Activated naive CD4-positive, alpha-beta T cell treated with anti-CD3 and anti-CD28 coated beads, Interleukin-2, amount 10 ng/mL, durations not matched to agents 7 days and 5 days (primary cell): ENCODE measurements at regions not wholly inside any gene's neighbourhood (a gene's known extent, or its start where the extent isn't known, plus 50 kb on each side); places are given as distances from the start of the nearest gene placed in this dataset.

ENCODE experiments used
- CTCF ChIA-PET: fragments of 350-600 bp; sonication (Branson Sonifier 250); formaldehyde crosslinking; loops from one replicate; lab custom pipeline; 2021; ENCODE audit warnings: antibody characterized with exemption; lab: Charles Lee
- DNase-seq: peaks from one replicate; pipeline ENCODE4 v3.0.0-alpha.2; 2020
- H3K27ac Mint-ChIP-seq: one replicate; pipeline ENCODE4 v1.8.0; 2021; ENCODE audit warnings: mild to moderate bottlenecking, moderate library complexity, mixed read lengths
- H3K27me3 Mint-ChIP-seq: one replicate; pipeline ENCODE4 v1.8.0; 2021; ENCODE audit warnings: mild to moderate bottlenecking, mixed read lengths
- H3K36me3 Mint-ChIP-seq: one replicate; pipeline ENCODE4 v1.8.0; 2021; ENCODE audit warnings: mixed read lengths
- H3K4me1 Mint-ChIP-seq: one replicate; pipeline ENCODE4 v1.8.0; 2021; ENCODE audit warnings: mixed read lengths
- H3K4me3 Mint-ChIP-seq: one replicate; pipeline ENCODE4 v1.8.0; 2021; ENCODE audit warnings: mild to moderate bottlenecking, moderate library complexity, mixed read lengths
- H3K9me3 Mint-ChIP-seq: one replicate; pipeline ENCODE4 v1.8.0; 2021; ENCODE audit warnings: mixed read lengths

DNA sequence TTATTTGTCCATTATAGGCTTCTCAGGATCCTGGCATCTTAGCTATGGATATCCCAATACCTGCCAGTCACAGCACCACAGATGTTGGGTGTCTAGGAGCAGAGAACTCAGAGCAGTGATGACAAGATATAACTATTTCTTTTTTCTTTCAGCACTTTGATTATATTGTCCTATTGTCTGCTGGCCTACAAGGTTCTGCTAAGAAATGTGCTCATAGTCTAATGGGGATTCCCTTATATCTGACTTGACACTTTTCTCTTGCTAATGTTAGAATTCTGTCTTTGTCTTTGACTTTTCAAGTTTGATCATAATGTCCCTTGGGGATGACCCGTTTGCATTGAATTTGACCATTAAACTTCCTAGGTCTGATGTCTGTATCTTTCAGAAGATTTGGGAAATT lies 270.4 kb downstream of the OGFRL1 start:
- CTCF ChIA-PET, result no interaction called here
- H3K9me3 Mint-ChIP-seq, result peaks cover 23% of the 10 kb centered on the region

GRCh38 chr6:71567562-71567961 lies 279.0 kb downstream of the OGFRL1 start:
- no peak overlapping the region for H3K27ac Mint-ChIP-seq
- DNase-seq, result no peak
- CTCF ChIA-PET, result no interaction called here
- H3K9me3 Mint-ChIP-seq, result peaks cover 2% of the 10 kb centered on the region
- H3K27me3 Mint-ChIP-seq, result no peaks in the 10 kb centered on the region
- H3K4me1 Mint-ChIP-seq, result no peaks in the 10 kb centered on the region
- no peak overlapping the region for H3K4me3 Mint-ChIP-seq
- H3K36me3 Mint-ChIP-seq, result no peaks in the 10 kb centered on the region

More for the DNA sequence above, 270.4 kb downstream of the OGFRL1 start:
- Mint-ChIP-seq H3K4me3 (no peak overlapping the region), H3K36me3 (no peaks in the 10 kb centered on the region), H3K27me3 (no peaks in the 10 kb centered on the region), H3K4me1 (no peaks in the 10 kb centered on the region), H3K27ac (no peak overlapping the region)
- DNase-seq, result no peak

DNA sequence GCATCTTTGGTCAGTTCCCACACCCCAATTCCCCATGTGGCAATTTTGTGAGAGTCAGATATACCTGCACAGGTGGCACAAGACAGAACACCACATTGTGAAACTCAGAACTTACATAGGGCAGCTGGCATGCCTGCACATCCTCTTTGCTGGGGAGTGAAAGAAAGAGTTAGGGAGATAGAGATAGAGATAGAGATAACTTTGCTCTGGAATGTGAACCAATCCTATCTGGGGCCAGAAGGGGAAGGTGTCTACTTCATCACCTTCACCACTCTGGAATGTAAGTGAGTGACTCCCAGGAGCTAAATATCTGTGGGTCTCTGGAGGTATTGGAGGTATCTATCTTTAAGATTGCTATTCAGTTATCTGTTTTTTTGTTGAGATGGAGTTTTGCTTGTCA lies 289.2 kb downstream of the OGFRL1 start:
- Mint-ChIP-seq H3K4me1 (no peaks in the 10 kb centered on the region), H3K4me3 (no peak overlapping the region), H3K9me3 (no peaks in the 10 kb centered on the region), H3K36me3 (no peaks in the 10 kb centered on the region), H3K27me3 (no peaks in the 10 kb centered on the region), H3K27ac (no peak overlapping the region)
- no peak for DNase-seq
- CTCF ChIA-PET, result no interaction called here

DNA sequence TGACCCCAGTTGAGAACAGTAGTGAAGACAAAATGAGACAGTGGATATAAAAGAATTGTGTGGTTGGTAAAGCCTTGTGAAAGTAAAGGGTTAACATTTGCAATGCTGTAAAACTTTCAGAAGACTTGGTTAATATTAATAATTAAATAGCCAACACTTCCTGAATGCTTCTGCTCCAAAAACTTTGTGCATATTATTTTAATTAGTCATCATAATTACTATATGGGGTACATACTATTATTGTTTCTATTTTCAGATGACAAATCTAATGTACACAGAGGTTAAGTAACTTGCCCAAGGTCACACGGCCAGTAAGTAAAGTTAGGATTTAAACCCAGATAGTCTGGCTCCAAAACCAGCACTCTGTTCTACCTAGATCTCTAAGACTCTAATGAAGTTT lies 291.3 kb downstream of the OGFRL1 start:
- no peak overlapping the region for H3K4me3 Mint-ChIP-seq

GRCh38 chr6:71582820-71583219 lies 294.2 kb downstream of the OGFRL1 start:
- Mint-ChIP-seq H3K27me3 (no peaks in the 10 kb centered on the region), H3K4me1 (no peaks in the 10 kb centered on the region), H3K36me3 (no peaks in the 10 kb centered on the region), H3K9me3 (peaks cover 3% of the 10 kb centered on the region), H3K4me3 (no peak overlapping the region), H3K27ac (no peak overlapping the region)
- DNase-seq, result no peak
- CTCF ChIA-PET, result no interaction called here

More for the DNA sequence above, 291.3 kb downstream of the OGFRL1 start:
- no peaks in the 10 kb centered on the region for H3K9me3 Mint-ChIP-seq
- no peak for DNase-seq
- no peaks in the 10 kb centered on the region for H3K27me3 Mint-ChIP-seq
- no peak overlapping the region for H3K27ac Mint-ChIP-seq
- H3K36me3 Mint-ChIP-seq, result no peaks in the 10 kb centered on the region
- no peaks in the 10 kb centered on the region for H3K4me1 Mint-ChIP-seq
- CTCF ChIA-PET, result no interaction called here

DNA sequence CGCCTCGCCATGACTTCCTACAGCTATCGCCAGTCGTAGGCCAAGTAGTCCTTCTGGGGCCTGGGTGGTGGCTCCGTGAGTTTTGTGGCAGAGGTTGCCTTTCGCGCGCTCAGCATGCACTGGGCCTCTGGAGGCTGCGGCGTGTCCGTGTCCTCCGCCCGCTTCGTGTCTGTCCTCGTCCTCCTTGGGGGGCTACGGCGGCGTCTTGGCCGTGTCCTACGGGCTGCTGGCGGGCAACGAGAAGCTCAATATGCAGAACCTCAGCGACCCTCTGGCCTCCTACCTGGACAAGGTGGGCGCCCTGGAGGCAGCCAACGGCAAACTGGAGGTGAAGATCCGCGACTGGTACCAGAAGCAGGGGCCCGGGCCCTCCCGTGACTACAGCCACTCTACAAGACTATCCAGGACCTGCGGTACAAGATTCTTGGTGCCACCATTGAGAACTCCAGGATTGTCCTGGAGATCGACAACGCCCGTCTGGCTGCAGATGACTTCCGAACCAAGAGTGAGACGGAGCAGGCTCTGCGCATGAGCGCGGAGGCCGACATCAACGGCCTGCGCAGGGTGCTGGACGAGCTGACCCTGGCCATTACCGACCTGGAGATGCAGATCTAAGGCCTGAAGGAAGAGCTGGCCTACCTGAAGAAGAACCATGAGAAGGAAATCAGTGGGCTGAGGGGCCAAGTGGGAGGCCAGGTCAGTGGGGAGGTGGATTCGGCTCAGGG lies 296.3 kb downstream of the OGFRL1 start:
- no peaks in the 10 kb centered on the region for H3K27me3 Mint-ChIP-seq
- no peak overlapping the region for H3K27ac Mint-ChIP-seq
- peaks cover 3% of the 10 kb centered on the region for H3K9me3 Mint-ChIP-seq
- H3K36me3 Mint-ChIP-seq, result no peaks in the 10 kb centered on the region
- DNase-seq, result no peak
- no peak overlapping the region for H3K4me3 Mint-ChIP-seq
- CTCF ChIA-PET, result no interaction called here
- no peaks in the 10 kb centered on the region for H3K4me1 Mint-ChIP-seq

DNA sequence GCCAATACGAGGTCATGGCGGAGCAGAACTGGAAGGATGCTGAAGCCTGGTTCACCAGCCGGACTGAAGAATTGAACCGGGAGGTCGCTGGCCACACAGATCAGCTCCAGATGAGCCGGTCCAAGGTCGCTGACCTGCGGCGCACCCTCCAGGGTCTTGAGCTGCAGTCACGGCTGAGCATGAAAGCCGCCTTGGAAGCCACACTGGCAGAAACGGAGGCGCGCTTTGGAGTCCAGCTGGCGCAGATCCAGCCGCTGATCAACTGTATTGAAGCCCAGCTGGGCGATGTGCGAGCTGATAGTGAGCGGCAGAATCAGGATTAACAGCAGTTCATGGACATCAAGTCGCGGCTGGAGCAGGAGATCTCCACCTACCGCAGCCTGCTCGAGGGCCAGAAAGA lies 296.9 kb downstream of the OGFRL1 start:
- Mint-ChIP-seq H3K4me3 (no peak overlapping the region), H3K27ac (no peak overlapping the region)

DNA sequence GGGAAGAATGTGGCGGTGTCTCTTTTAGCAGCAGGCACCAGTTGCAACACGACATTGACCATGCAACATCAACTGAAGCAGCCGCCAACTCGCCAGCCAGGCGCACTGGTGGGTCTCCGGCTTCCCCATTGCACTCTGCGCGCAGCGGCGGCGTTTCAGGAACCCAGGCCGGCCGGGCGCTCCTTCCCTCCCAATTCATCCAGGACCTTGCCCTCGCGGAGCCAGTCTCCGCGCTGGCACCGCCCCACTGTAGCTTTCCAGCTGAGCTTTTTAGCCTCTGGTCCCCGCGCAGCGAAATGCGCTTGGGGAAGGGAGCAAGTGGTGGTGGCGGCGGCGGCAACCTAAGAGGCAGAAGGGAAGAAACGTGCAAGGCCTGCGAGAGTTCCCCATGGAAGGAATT lies 297.9 kb upstream of the RIMS1 start:
- Mint-ChIP-seq H3K27ac (no peak overlapping the region), H3K9me3 (peaks cover 3% of the 10 kb centered on the region)
- CTCF ChIA-PET, result no interaction called here

More for the DNA sequence above, 296.9 kb downstream of the OGFRL1 start:
- DNase-seq, result no peak
- Mint-ChIP-seq H3K36me3 (no peaks in the 10 kb centered on the region), H3K9me3 (peaks cover 3% of the 10 kb centered on the region), H3K27me3 (no peaks in the 10 kb centered on the region), H3K4me1 (no peaks in the 10 kb centered on the region)
- CTCF ChIA-PET, result no interaction called here

GRCh38 chr6:71589254-71589653 lies 297.1 kb upstream of the RIMS1 start:
- no peak overlapping the region for H3K4me3 Mint-ChIP-seq
- no peaks in the 10 kb centered on the region for H3K36me3 Mint-ChIP-seq
- CTCF ChIA-PET, result no interaction called here
- DNase-seq, result no peak
- no peak overlapping the region for H3K27ac Mint-ChIP-seq
- H3K27me3 Mint-ChIP-seq, result no peaks in the 10 kb centered on the region
- H3K4me1 Mint-ChIP-seq, result no peaks in the 10 kb centered on the region
- H3K9me3 Mint-ChIP-seq, result peaks cover 3% of the 10 kb centered on the region

More for the DNA sequence above, 297.9 kb upstream of the RIMS1 start:
- Mint-ChIP-seq H3K4me3 (no peak overlapping the region), H3K27me3 (no peaks in the 10 kb centered on the region), H3K36me3 (no peaks in the 10 kb centered on the region), H3K4me1 (no peaks in the 10 kb centered on the region)
- no peak for DNase-seq

DNA sequence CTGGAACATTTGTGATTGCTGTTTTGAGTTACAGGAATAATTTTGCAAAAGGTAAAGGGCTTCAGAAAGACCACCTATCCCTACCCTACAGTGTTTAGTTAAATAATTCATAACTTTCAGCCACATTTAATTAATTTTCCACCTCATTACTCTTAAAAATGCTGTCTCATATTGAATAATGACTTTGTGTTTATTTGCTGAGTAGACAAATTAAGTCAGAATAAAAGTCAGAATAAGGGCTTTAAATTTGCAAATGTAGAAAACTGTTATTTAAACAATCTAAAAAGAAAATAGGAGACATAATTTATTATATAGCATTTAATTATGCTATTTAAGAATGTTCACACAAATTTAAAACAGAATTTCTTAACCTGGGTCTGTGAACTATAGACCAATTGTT lies 293.7 kb upstream of the RIMS1 start:
- Mint-ChIP-seq H3K4me3 (no peak overlapping the region), H3K27me3 (no peaks in the 10 kb centered on the region), H3K36me3 (no peaks in the 10 kb centered on the region), H3K27ac (no peak overlapping the region), H3K9me3 (no peaks in the 10 kb centered on the region), H3K4me1 (no peaks in the 10 kb centered on the region)
- DNase-seq, result no peak
- CTCF ChIA-PET, result no interaction called here

DNA sequence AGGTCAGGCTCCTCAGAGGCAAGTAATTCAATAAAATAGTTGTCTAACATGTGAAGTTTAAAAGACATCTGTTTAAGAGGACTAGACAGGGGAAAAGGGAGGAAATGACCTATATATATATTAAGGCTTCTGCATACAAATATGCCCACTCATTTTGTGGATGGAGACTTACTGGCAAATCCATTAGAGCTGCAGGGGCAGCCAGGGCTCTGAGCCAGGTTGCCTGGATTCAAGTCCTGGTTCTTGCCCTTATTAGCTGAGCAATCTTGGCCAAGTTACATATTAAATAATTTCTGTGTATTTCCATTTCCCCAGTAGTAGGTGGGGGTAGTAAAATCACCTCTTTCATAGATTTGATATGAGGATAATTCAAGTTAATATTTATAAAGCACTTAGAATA lies 287.0 kb upstream of the RIMS1 start:
- no peaks in the 10 kb centered on the region for H3K36me3 Mint-ChIP-seq
- no peak overlapping the region for H3K27ac Mint-ChIP-seq
- DNase-seq, result no peak
- H3K9me3 Mint-ChIP-seq, result no peaks in the 10 kb centered on the region
- H3K27me3 Mint-ChIP-seq, result no peaks in the 10 kb centered on the region
- CTCF ChIA-PET, result no interaction called here
- H3K4me1 Mint-ChIP-seq, result no peaks in the 10 kb centered on the region
- no peak overlapping the region for H3K4me3 Mint-ChIP-seq

DNA sequence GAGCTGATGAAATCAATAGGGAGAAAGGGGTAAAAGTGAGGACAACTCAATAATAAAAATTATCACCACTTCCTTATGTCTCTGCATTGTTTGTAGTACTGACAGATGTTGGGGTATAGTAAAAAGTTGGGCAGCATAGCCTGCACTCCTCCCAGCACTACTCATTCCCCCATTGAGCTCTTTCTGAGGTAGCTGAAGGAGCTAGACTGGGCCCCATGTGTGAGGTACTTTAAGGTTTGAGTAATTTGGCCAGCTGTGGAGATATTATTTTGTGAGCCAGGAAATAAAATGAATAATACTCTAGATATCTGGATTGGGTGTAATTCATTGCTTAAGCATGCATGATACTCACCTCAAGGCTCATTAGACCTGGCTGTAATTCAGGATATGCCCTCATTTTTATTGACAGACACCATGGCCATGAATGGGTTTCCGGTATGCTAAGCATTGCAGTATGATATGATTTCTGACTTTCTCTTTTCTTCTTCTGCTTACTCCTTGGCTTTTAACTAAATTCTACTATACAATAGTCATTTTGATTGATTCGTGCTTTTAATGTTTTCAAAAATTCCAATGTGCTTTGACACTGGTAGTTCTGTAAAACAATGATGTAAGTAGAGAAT lies 283.9 kb upstream of the RIMS1 start:
- H3K27me3 Mint-ChIP-seq, result no peaks in the 10 kb centered on the region
- no peak overlapping the region for H3K4me3 Mint-ChIP-seq
- CTCF ChIA-PET, result no interaction called here
- DNase-seq, result no peak
- H3K36me3 Mint-ChIP-seq, result no peaks in the 10 kb centered on the region
- H3K27ac Mint-ChIP-seq, result no peak overlapping the region
- no peaks in the 10 kb centered on the region for H3K4me1 Mint-ChIP-seq
- no peaks in the 10 kb centered on the region for H3K9me3 Mint-ChIP-seq

- no peak overlapping the region for H3K4me3 Mint-ChIP-seq
- no peak overlapping the region for H3K27ac Mint-ChIP-seq
- H3K9me3 Mint-ChIP-seq, result no peaks in the 10 kb centered on the region
- no peaks in the 10 kb centered on the region for H3K27me3 Mint-ChIP-seq
- H3K36me3 Mint-ChIP-seq, result no peaks in the 10 kb centered on the region
- DNase-seq, result no peak
- CTCF ChIA-PET, result no interaction called here
- no peaks in the 10 kb centered on the region for H3K4me1 Mint-ChIP-seq
These were observed 283.3 kb upstream of the RIMS1 start for GRCh38 chr6:71603021-71603420.

DNA sequence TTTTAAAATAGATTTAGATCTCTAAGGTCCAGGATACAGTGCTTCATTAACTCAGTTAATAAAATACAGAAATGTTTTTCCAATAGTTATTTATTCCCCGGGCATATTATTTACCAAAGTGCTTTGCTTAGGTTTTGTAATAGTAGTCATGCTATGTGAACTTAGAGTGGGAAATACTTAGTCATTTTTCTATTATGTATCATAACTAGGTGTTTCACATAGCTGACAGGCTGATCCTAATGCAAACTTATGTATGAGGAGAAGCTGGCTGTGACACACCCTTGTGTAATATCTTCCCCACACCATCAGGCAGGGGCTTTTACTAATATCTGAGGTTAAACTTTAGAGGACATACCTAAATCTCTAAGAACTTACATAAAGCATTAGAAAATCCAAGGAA lies 277.7 kb upstream of the RIMS1 start:
- H3K27me3 Mint-ChIP-seq, result no peaks in the 10 kb centered on the region
- H3K9me3 Mint-ChIP-seq, result no peaks in the 10 kb centered on the region
- CTCF ChIA-PET, result no interaction called here
- no peaks in the 10 kb centered on the region for H3K36me3 Mint-ChIP-seq
- no peaks in the 10 kb centered on the region for H3K4me1 Mint-ChIP-seq
- DNase-seq, result no peak
- no peak overlapping the region for H3K4me3 Mint-ChIP-seq
- no peak overlapping the region for H3K27ac Mint-ChIP-seq

GRCh38 chr6:71619836-71620235 lies 266.5 kb upstream of the RIMS1 start:
- Mint-ChIP-seq H3K9me3 (peaks cover 6% of the 10 kb centered on the region), H3K27me3 (no peaks in the 10 kb centered on the region), H3K27ac (no peak overlapping the region), H3K4me3 (no peak overlapping the region), H3K36me3 (no peaks in the 10 kb centered on the region), H3K4me1 (no peaks in the 10 kb centered on the region)
- no peak for DNase-seq
- CTCF ChIA-PET, result no interaction called here
